ENCODE measurements at regions not wholly inside any gene's neighbourhood (a gene's known extent, or its start where the extent isn't known, plus 50 kb on each side); places are given as distances from the start of the nearest gene placed in this dataset.

- Histone ChIP-seq H2AFZ (ENCODE audit: low read length) (no peak overlapping the region), H3K79me2 (ENCODE audit: insufficient read depth, low read length) (no peaks in the 10 kb centered on the region), H3K4me1 (ENCODE audit: insufficient read depth, low read length) (no peaks in the 10 kb centered on the region; the same call in 1 of the 2 replicates), H2BK5ac (ENCODE audit: insufficient read length, low read length) (no peak overlapping the region), H2AK5ac (ENCODE audit: insufficient read length, low read length) (no peak overlapping the region), H3K79me1 (ENCODE audit: insufficient read depth, low read depth, low read length, poor library complexity, severe bottlenecking) (no peaks in the 10 kb centered on the region), H3K27ac (ENCODE audit: insufficient read length, low read depth, low read length) (no peak overlapping the region), H2BK12ac (ENCODE audit: insufficient read length, low read depth, low read length) (no peak overlapping the region), H3K23me2 (ENCODE audit: insufficient read length, low read depth, low read length, poor library complexity, severe bottlenecking) (no peaks in the 10 kb centered on the region), H4K5ac (ENCODE audit: insufficient read length, low read depth, low read length) (no peak overlapping the region), H3T11ph (ENCODE audit: low read length) (no peak overlapping the region), H4K20me1 (ENCODE audit: control insufficient read depth, insufficient read depth, insufficient read length) (no peaks in the 10 kb centered on the region), H3K9ac (ENCODE audit: extremely low read depth, insufficient read length, low read length) (no peak overlapping the region), H3K9me3 (ENCODE audit: control insufficient read depth, low read depth, low read length) (no peaks in the 10 kb centered on the region), H3K23ac (ENCODE audit: insufficient read length, low read depth, low read length) (no peak overlapping the region), H3K14ac (ENCODE audit: insufficient read depth, low read length) (no peak overlapping the region), H4K91ac (ENCODE audit: insufficient read length, low read depth, low read length) (no peak overlapping the region), H2BK20ac (ENCODE audit: low read depth, low read length, poor library complexity, severe bottlenecking) (no peak overlapping the region), H3K27me3 (ENCODE audit: insufficient read depth, low read length) (no peaks in the 10 kb centered on the region), H3K4me2 (ENCODE audit: insufficient read depth, insufficient read length, low read length) (no peak overlapping the region), H3K4ac (ENCODE audit: low read depth, low read length) (no peak overlapping the region), H2BK15ac (ENCODE audit: low read depth, low read length) (no peak overlapping the region), H4K8ac (replicated peaks; ENCODE audit: insufficient read length, low read depth, low read length) (no peak overlapping the region), H3K18ac (ENCODE audit: insufficient read length, low read depth, low read length) (no peak overlapping the region), H2BK120ac (ENCODE audit: low read depth, low read length, poor library complexity, severe bottlenecking) (no peak overlapping the region), H3K56ac (ENCODE audit: insufficient read length, low read depth, low read length) (no peak overlapping the region)
- peaks cover 0 to 2% of the 10 kb centered on the region in 2 experiments; a peak in 1 of 5 replicates for H3K9me3 Mint-ChIP-seq
- no peak overlapping the region for H3K4me3 Mint-ChIP-seq
- H3K27ac Mint-ChIP-seq: no peak overlapping the region
- H3K36me3 Mint-ChIP-seq (ENCODE audit: insufficient read depth in 1 of 3, low read depth in 3 of 3): no peaks in the 10 kb centered on the region
- H3K27me3 Mint-ChIP-seq (ENCODE audit: low read depth): no peaks in the 10 kb centered on the region
- TF ChIP-seq, protein P1, sequence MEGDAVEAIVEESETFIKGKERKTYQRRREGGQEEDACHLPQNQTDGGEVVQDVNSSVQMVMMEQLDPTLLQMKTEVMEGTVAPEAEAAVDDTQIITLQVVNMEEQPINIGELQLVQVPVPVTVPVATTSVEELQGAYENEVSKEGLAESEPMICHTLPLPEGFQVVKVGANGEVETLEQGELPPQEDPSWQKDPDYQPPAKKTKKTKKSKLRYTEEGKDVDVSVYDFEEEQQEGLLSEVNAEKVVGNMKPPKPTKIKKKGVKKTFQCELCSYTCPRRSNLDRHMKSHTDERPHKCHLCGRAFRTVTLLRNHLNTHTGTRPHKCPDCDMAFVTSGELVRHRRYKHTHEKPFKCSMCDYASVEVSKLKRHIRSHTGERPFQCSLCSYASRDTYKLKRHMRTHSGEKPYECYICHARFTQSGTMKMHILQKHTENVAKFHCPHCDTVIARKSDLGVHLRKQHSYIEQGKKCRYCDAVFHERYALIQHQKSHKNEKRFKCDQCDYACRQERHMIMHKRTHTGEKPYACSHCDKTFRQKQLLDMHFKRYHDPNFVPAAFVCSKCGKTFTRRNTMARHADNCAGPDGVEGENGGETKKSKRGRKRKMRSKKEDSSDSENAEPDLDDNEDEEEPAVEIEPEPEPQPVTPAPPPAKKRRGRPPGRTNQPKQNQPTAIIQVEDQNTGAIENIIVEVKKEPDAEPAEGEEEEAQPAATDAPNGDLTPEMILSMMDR (conservative IDR thresholded peaks at IDR 0.05): no peak
- no peak for DNase-seq
- peaks cover 5 to 6% of the 10 kb centered on the region in 2 experiments for H3K4me1 Mint-ChIP-seq
Observed at GRCh38 chr6:119594907-119595306, 245.3 kb upstream of the MAN1A1 start.

Measured in H9 (cell line).